IPS DF 4.7 (cell line): ENCODE measurements at regions not wholly inside any gene's neighbourhood (a gene's known extent, or its start where the extent isn't known, plus 50 kb on each side); places are given as distances from the start of the nearest gene placed in this dataset.
"Not testable (repeated sequence)": the region's sequence is repeated elsewhere in the genome, so short reads cannot be mapped to it uniquely, and the experiment has no call there.

Source experiments
- DNase-seq: peaks from one replicate; pipeline ENCODE4 v3.0.0-alpha.2; 2013; ENCODE audit warnings: low spot score; ENCODE audit errors: extremely low read depth

DNA sequence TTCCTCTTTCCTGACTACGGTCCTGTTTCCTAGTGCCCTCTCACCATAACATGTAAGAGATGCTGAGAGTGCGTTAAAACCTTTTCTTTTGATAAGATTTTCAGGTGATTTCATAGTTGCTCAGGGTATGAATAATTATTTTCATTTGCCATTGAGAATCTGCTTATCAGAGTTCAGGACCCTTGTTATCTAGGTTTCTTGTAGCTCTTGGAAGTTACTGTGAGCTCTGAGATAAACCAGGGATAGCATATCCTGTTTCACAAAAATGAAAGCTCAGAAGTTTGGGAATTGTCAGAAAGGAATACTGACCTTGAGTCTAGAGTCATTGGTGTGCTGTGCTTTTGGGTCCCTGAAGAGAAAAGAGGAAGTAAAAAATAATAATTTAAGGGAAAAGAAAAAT is 76.8 kb upstream of the PRKG1 start:
- DNase-seq, result no peak

DNA sequence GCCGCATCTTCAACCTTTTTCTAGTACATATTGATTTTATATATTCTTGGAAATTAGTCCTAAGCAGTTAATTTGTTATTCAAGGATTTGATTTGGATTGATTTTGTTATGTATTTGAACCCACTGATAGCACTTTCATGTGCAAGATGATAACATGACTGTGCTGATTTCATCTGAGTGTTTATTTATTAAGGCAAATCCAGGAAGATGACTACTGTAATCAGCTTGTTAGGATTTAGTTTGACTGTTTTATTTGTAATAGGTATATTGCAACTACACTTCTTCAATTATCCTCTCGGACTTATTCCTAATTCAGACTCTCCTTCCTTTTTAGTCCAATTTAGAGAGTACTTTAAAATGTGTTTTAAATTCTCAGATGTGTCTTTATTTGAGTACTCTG is 75.1 kb upstream of the PRKG1 start:
- DNase-seq, result no peak

DNA sequence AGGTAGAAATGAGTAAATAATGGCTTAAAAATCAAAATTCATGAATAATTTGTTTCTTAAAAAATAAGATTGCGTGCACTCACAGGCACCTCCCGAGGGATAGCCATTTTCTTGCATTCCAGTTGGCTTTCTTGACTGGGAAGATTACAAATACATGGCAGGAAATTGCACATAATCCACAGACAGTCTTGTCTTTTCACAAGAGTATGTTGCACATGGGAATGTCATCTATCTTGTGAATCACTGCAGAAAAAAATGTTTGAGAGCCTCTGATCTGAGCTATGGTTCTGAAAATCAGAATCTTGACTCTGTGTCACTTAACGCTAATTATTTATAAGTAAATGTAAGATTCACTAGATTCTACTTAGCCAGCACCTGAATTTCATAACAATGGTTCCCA is 74.1 kb upstream of the PRKG1 start:
- no peak for DNase-seq

DNA sequence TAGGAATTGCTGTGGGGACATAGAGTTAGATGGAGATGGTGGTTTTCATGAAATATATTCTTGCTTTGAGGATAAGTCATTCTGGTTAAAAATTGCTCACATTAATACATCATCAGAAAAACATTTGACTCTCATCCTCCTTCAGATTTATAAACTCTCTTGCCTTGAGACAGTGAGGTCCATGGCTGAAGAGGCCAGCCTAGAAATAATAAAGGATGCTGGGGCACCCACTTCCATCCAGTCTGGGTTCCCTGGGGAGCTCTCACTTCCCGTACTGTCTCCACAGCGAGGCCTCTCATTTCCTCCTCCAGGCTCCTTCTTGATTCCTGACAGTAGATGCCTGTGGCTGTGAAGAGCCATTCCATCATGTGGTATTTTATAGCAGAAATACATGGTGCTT is 73.3 kb upstream of the PRKG1 start:
- DNase-seq, result no peak

DNA sequence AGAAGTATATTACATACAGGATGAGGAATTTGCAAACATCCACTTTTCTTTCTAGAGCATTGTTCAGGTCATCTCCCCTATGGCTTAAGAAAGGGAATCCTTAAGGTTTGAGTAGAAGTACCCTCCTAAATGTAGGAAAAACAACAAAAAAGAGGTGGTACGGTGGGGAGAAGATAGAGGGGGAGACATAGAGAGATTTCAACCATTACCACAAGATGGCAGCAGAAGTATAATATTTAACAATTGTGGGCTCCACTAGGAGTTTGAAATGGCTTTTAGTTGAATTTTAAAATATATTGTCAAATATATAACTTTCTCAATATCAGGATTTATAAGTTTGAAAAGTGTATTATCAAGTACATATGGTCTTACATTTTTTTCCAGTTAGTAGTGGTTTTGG is 72.7 kb upstream of the PRKG1 start:
- no peak for DNase-seq

DNA sequence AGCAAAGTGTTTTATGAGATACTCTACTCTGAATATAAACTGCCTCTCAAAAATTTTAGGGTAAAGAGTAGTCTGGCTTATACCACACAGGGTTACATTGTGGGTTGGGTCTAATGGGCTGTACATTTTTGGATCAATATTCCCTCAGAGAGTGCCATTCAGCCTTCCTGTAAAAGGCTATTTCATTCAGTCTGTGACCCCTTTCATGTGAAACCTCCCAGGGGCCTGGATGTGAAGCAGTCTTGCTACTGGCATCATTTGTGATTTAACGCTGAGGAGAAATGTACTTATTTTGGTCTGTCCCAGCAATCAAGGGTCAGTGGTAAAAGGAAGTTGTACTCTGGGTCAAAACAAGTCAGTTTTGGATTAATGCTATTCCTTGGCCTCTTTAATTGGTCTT is 71.8 kb upstream of the PRKG1 start:
- DNase-seq, result no peak

DNA sequence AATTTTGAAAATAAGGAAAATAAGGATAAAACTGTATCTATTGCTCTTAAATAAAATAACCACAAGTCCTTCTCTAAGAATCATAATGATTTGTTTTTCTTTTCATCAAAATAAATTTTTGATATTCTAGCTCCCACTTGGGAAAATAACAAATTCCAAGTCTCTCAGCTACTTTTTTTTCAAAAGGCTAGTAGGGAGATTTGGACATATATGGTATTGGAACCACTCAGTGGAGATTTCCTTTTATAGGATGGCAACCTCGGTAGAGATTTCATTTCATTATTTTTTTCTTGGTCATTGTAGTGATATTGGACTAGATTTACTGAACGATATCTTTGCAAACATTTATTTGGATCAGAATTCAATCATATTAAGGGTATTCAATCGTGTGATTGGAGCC is 69.5 kb upstream of the PRKG1 start:
- DNase-seq, result no peak

DNA sequence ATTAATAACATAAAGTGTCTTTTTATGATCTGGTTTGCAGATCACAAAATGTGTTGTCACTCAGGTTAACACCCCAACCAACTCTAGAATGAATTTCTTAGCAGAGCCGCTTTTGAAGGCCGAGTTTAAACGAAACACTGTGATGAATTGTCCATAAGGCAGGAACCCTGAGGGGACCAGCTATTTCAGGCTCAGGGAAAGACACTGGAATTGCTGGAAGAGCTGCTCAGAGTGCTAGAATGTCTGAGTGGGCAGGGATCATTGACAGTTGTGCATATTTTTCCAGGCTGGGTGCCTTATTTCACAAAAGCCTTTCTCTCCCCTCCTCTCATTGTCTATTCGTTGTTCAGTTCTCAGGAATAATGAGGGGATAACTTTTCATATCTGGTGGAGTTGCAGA is 68.7 kb upstream of the PRKG1 start:
- DNase-seq, result no peak

DNA sequence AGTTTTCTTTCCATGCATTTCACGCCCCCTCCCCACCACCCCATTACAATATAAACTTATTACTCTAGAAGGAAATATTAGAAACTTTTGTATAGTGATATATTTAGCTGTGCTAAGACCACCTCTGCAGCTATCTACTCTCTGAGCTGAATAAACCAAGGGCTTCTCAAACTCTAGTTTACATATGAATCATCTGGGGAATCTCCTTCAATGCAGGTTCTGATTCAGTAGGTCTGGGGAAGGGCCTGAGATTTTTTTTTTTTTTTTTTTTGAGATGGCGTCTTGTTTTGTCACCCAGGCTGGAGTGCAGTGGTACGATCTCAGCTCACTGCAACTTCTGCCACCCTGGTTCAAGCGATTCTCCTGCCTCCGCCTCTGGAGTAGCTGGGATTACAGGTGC is 67.6 kb upstream of the PRKG1 start:
- DNase-seq, result no peak

DNA sequence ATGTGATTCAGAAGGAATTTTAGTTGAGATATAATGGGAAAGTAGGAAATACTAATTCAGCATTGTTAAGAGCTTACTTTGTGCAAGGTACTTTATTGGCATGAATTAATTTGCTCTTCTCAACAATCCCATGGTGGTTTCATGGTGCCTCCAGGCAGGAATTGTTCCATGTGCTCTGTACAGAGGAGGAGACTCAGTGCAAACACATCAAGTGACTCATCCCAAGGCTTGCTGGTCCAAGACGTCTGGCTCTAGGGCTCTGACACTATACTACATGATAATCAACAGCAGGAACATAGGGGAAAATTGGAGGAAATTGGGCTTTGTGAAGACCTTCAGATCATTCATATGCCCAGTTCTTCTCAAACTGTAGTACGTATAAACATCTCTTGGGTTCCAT is 66.5 kb upstream of the PRKG1 start:
- no peak for DNase-seq

DNA sequence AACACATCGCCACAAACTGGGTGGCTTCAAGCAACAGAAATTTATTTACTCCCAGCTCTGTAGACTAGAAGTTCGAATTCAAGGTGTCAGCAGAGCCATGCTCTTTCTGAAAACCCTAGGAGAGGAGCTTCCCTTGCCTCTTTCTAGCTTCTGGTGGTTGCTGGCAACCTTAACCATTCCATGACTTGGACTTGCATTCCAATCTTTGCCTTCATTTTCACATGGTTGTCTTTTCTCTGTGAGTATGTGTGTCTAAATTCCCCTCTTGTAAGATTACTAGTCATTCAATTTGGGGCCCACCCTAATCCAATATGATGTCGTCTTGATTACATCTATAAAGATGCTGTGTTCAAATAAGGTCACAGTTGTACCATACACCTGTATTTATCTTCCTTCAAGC is 65.9 kb upstream of the PRKG1 start:
- DNase-seq, result no peak

DNA sequence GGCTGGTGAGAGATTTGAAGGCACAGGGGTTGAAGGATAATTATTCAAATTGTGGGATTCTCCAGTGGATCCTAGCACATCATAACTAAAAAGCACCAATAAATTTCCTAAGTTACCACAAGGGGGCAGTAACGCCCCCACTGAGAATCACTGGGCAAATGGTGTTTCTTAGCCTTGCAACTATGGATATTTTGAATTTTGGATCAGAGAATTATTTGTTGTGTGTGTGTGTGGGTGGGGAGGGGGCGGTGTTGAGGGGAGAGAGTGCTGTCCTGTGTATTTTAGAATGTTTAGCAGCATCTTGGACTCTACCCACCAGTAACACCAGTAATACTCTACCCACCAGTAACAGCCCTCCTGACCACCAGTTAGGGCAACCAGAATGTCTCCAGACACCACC is 63.3 kb upstream of the PRKG1 start:
- DNase-seq, result no peak

DNA sequence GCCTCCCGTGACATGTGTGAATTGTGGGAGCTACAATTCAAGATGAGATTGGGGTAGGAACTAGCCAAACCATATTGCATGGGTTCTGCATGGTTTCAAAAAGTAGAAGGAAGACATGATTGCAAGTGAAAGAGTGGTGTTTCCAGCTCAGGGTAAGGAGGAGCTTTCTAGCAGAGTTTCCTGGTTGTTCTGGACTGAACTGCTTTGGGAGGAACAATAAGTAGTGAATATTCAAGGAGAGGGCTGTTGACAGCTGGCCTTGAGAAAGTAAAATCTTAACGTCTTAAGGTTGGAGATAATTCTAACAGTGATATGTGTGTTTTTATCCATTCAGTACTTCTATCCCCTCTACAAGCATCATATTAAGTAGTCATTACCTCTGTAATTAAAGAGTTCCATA is 62.2 kb upstream of the PRKG1 start:
- no peak for DNase-seq

DNA sequence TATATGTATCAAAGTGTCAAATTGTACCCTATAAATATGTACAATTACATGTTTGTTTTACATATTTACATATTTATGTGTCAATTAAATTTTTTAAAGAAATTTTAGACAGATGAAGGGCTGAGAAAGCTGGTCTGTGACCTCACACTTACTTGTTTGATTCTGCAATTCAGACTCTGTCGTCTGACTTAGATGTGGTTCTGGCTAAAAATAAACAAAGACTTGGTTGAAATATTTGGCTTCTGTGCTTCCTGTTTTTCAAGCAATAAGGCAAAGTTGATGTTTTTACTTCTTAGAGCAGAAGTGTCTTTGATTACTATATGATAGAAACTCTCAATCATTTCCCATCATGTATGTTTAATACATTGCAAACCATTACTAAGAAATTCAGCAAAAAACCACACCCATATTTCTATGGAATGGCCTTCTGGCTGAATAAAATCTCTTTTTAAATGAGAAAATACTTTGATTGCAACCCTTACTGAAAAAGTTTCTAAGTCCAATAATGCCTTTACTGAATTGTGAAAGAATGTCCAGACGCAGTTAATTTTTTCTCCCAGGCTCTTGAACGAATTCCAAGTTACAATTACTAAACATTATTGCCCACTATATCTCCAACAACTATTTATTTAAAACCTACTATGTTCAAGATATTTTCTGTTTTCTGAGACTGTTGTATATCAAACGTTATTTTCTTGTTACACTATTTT is 59.5 kb upstream of the PRKG1 start:
- DNase-seq, result no peak

DNA sequence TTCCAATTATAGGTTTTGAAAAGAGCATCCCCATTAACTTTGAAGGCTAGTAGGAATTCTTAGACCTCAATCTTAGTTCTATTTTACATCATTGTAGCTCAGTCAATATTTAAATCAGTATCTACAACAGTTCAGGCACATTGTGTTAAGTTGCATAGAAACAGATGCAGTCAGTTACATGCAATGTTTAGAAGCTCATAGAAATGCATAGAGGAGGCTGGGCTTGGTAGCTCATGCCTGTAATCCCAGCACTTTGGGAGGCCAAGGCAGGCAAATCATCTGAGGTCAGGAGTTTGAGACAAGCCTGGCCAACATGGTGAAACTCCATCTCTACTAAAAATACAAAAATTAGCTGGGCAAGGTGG is 58.9 kb upstream of the PRKG1 start:
- not testable (repeated sequence) for DNase-seq

DNA sequence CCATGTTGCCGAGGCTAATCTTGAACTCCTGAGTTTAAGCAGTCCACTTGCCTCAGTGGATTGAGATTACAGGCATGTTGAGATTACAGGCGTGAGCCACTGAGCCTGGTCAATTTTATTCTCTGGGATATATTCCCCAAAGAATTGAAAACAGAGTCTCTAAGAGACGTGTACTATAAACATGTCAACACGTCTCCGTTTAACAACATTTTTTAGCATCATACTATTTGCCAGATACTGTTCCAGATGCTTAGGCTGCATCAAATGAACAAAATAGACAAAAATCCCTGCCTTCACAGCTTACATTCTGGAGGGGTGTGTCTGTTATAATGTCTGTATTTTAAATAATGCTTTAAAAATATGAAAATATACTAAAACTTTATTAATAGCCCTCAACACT is 54.1 kb upstream of the PRKG1 start:
- no peak for DNase-seq

DNA sequence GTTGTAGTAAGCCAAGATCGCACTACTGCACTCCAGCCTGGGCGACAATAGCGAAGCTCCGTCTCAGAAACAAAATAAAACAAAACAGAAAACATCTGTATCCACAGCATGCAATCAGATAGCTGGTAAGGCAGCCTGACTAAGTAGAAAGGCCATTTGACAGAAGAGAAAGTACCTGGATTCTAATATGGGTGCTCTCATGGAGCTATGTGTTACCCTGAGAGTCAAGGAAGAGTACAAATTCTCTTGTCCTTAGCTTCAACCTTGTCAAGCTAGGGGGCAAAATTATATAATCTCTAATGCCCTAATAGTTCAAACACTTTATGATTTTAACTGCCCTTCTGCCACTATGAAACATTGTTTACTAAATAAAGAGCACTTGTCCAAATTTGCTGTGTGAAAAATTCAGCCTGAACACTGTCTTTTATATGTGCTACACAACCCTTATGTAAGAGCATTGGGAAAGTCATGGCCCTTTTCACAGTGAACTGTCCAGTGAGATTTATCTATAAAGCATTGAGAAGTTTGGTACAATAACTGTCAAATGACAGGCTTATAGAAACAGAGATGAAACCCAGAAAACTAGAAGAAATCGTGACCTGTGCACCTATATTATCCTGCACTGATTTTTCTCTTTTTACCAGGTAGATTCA is 51.2 kb upstream of the PRKG1 start:
- DNase-seq, result no peak

DNA sequence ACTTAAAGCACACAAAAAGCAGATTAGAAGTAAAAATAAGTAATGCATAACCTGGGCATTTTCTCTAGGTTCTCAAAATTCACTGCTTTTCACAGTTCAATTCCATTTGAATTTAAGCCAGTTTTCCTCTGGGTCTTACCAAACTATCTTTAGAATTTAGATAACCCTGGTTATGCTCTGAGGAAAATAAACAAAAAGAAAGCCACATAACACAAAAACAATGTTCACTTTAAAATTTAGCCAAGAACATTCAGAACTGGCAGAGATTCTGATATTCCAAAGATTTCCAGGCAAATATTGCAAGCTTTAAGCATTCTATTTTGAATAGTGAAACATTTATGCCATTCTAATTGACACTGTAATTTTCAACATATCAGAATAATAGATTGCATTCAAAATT is 50.7 kb upstream of the PRKG1 start:
- DNase-seq, result no peak
